ENCODE measurements at regions not wholly inside any gene's neighbourhood (a gene's known extent, or its start where the extent isn't known, plus 50 kb on each side); places are given as distances from the start of the nearest gene placed in this dataset.

DNA sequence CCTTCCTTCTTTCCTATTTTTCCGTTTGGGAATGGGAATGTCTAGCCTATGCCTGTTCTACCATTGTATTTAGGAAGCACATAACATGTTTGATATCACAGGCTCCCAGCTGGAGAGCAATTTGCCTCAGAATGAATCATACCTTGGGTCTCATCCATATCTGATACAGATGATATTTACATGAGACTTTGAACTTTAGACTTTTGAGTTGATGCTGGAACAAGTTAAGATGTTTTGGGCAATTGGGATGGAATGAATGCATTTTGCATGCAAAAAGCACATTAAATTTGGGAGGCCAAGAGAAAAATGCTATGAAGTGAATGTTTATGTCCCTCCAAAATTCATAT, 61.9 kb upstream of the BEGAIN start:
- no peak for TF ChIP-seq GATA2 (IDR thresholded peaks at IDR 0.05; ENCODE audit: low read depth, low read length)
- no peak for TF ChIP-seq GATA3 (IDR thresholded peaks at IDR 0.05; ENCODE audit: low read depth, low read length)

Measured in SH-SY5Y (cell line).